Cardiac muscle cell (in vitro differentiated cells and primary cell): ENCODE measurements at regions not wholly inside any gene's neighbourhood (a gene's known extent, or its start where the extent isn't known, plus 50 kb on each side); places are given as distances from the start of the nearest gene placed in this dataset.

ENCODE experiments used
- DNase-seq, 2 donors: peaks; one replicate each; pipeline versions ENCODE4 v3.0.0 to v3.0.0-alpha.2; 2010 to 2017; ENCODE audit warnings: low read depth in 1 of 2, low spot score in 1 of 2
- H3K27ac ChIP-seq: fragments of 200-600 bp; sonication (generic); 2 replicates; pipeline ENCODE4 v1.5.1; 2016
- H3K27me3 ChIP-seq: fragments of 200-600 bp; sonication (generic); 2 replicates; pipeline ENCODE4 v1.6.0; 2016; ENCODE audit warnings: control low read depth
- H3K36me3 ChIP-seq: fragments of 200-600 bp; sonication (generic); 2 replicates; pipeline ENCODE4 v1.5.1; 2016; ENCODE audit warnings: control low read depth
- H3K4me1 ChIP-seq: fragments of 200-600 bp; sonication (generic); 2 replicates; pipeline ENCODE4 v1.8.1; 2017; ENCODE audit warnings: low read depth, mild to moderate bottlenecking, mixed run types
- H3K4me3 ChIP-seq: fragments of 200-600 bp; sonication (generic); 2 replicates; pipeline ENCODE4 v1.5.1; 2016; ENCODE audit warnings: mild to moderate bottlenecking
- H3K9me3 ChIP-seq: fragments of 200-600 bp; sonication (generic); 2 replicates; pipeline ENCODE4 v1.5.1; 2017; ENCODE audit warnings: low read depth, mild to moderate bottlenecking, control low read depth
- CTCF ChIP-seq: IDR thresholded peaks from 2 replicates; pipeline ENCODE4 v1.5.1; 2012; ENCODE audit warnings: low read depth, mild to moderate bottlenecking, low read length

GRCh38 chr4:170325599-170325998, 235.8 kb upstream of the AADAT start:
- Histone ChIP-seq H3K4me1 (no peaks in the 10 kb centered on the region), H3K27me3 (no peaks in the 10 kb centered on the region), H3K4me3 (no peak overlapping the region), H3K27ac (no peak overlapping the region), H3K36me3 (no peaks in the 10 kb centered on the region), H3K9me3 (no peaks in the 10 kb centered on the region)
- DNase-seq: no peak
- no peak for TF ChIP-seq CTCF

GRCh38 chr4:170323623-170324022, 233.9 kb upstream of the AADAT start:
- DNase-seq: no peak
- H3K36me3 ChIP-seq: no peaks in the 10 kb centered on the region

GRCh38 chr4:170307182-170307581, 217.4 kb upstream of the AADAT start:
- H3K27me3 ChIP-seq: no peaks in the 10 kb centered on the region
- H3K36me3 ChIP-seq: no peaks in the 10 kb centered on the region
- no peak for TF ChIP-seq CTCF
- no peak for DNase-seq
- no peak overlapping the region for H3K27ac ChIP-seq
- H3K9me3 ChIP-seq: no peaks in the 10 kb centered on the region
- no peak overlapping the region for H3K4me3 ChIP-seq
- no peaks in the 10 kb centered on the region for H3K4me1 ChIP-seq

More at GRCh38 chr4:170323623-170324022, 233.9 kb upstream of the AADAT start:
- no peaks in the 10 kb centered on the region for H3K27me3 ChIP-seq
- H3K27ac ChIP-seq: no peak overlapping the region
- no peaks in the 10 kb centered on the region for H3K9me3 ChIP-seq
- no peaks in the 10 kb centered on the region for H3K4me1 ChIP-seq
- no peak for TF ChIP-seq CTCF
- no peak overlapping the region for H3K4me3 ChIP-seq

GRCh38 chr4:170306208-170306607, 216.5 kb upstream of the AADAT start:
- no peak for TF ChIP-seq CTCF
- H3K4me1 ChIP-seq: no peaks in the 10 kb centered on the region
- no peak for DNase-seq
- no peak overlapping the region for H3K27ac ChIP-seq
- no peaks in the 10 kb centered on the region for H3K27me3 ChIP-seq
- H3K4me3 ChIP-seq: no peak overlapping the region
- no peaks in the 10 kb centered on the region for H3K36me3 ChIP-seq
- no peaks in the 10 kb centered on the region for H3K9me3 ChIP-seq

- H3K4me3 ChIP-seq: no peak overlapping the region
- H3K36me3 ChIP-seq: no peaks in the 10 kb centered on the region
- H3K27me3 ChIP-seq: no peaks in the 10 kb centered on the region
- H3K27ac ChIP-seq: no peak overlapping the region
- H3K4me1 ChIP-seq: no peaks in the 10 kb centered on the region
- no peaks in the 10 kb centered on the region for H3K9me3 ChIP-seq
- no peak for DNase-seq
- TF ChIP-seq CTCF: no peak
Observed at GRCh38 chr4:170305627-170306026, 215.9 kb upstream of the AADAT start.

- Histone ChIP-seq H3K36me3 (no peaks in the 10 kb centered on the region), H3K4me1 (peaks cover 12% of the 10 kb centered on the region), H3K4me3 (no peak overlapping the region), H3K27ac (no peak overlapping the region), H3K9me3 (no peaks in the 10 kb centered on the region), H3K27me3 (no peaks in the 10 kb centered on the region)
- no peak for DNase-seq
- TF ChIP-seq CTCF: no peak
Observed at GRCh38 chr4:170281027-170281426, 191.3 kb upstream of the AADAT start.
